Neutrophil (primary cell): ENCODE measurements at regions not wholly inside any gene's neighbourhood (a gene's known extent, or its start where the extent isn't known, plus 50 kb on each side); places are given as distances from the start of the nearest gene placed in this dataset.

Experiments used
- H3K27ac ChIP-seq: fragments of 200-600 bp; sonication (generic); 2 replicates; pipeline ENCODE4 v1.5.1; 2016; ENCODE audit warnings: mild to moderate bottlenecking, moderate library complexity
- H3K27me3 ChIP-seq: fragments of 200-600 bp; sonication (generic); 2 replicates; pipeline ENCODE4 v1.6.0; 2016; ENCODE audit warnings: mild to moderate bottlenecking
- H3K36me3 ChIP-seq: fragments of 200-600 bp; sonication (generic); 2 replicates; pipeline ENCODE4 v1.5.1; 2017
- H3K4me1 ChIP-seq, 2 experiments: fragments of 200-600 bp in 1 of 2; sonication (generic) in 1 of 2; 1 replicate in 1 of 2; 2 replicates in 1 of 2; pipeline versions ENCODE4 v1.5.1 to v1.6.1; 2013 to 2016; ENCODE audit warnings: low read depth in 1 of 2, low read length in 1 of 2, mild to moderate bottlenecking in 1 of 2, moderate library complexity in 1 of 2; ENCODE audit not compliant: control insufficient read depth in 1 of 2, insufficient read depth in 1 of 2
- H3K4me3 ChIP-seq, 2 experiments: fragments of 200-600 bp in 1 of 2; sonication (generic) in 1 of 2; 1 replicate in 1 of 2; 2 replicates in 1 of 2; pipeline ENCODE4 v1.5.1; 2013 to 2016; ENCODE audit warnings: low read depth in 1 of 2, low read length in 1 of 2, mild to moderate bottlenecking in 1 of 2, moderate library complexity in 1 of 2
- H3K9me3 ChIP-seq: fragments of 200-600 bp; sonication (generic); 2 replicates; pipeline ENCODE4 v1.5.1; 2016
- CTCF ChIP-seq: fragments of 200-600 bp; sonication (generic); IDR thresholded peaks from 2 replicates; pipeline ENCODE4 v1.5.1; 2016; ENCODE audit warnings: antibody characterized with exemption

GRCh38 chr5:124642151-124642550 is 104.3 kb downstream of the ZNF608 start:
- H3K27me3 ChIP-seq: peaks cover 48% of the 10 kb centered on the region
- no peak overlapping the region for H3K4me3 ChIP-seq
- no peaks in the 10 kb centered on the region for H3K9me3 ChIP-seq
- H3K36me3 ChIP-seq: no peaks in the 10 kb centered on the region
- TF ChIP-seq CTCF: no peak
- no peak overlapping the region for H3K27ac ChIP-seq
- no peaks in the 10 kb centered on the region for H3K4me1 ChIP-seq

- Histone ChIP-seq H3K9me3 (no peaks in the 10 kb centered on the region), H3K27me3 (peaks cover 39% of the 10 kb centered on the region), H3K4me1 (no peaks in the 10 kb centered on the region), H3K36me3 (no peaks in the 10 kb centered on the region), H3K27ac (no peak overlapping the region), H3K4me3 (no peak overlapping the region)
- TF ChIP-seq CTCF: no peak
Measured at GRCh38 chr5:124641154-124641792, 105.2 kb downstream of the ZNF608 start.

- H3K27ac ChIP-seq: no peak overlapping the region
- H3K9me3 ChIP-seq: no peaks in the 10 kb centered on the region
- no peaks in the 10 kb centered on the region for H3K4me1 ChIP-seq
- H3K4me3 ChIP-seq: no peak overlapping the region
- TF ChIP-seq CTCF: no peak
- H3K27me3 ChIP-seq: peaks cover 18% of the 10 kb centered on the region
- H3K36me3 ChIP-seq: no peaks in the 10 kb centered on the region
Measured at GRCh38 chr5:124639095-124639665, 107.3 kb downstream of the ZNF608 start.

GRCh38 chr5:124637011-124637410 is 109.4 kb downstream of the ZNF608 start:
- no peak for TF ChIP-seq CTCF
- no peak overlapping the region for H3K4me3 ChIP-seq
- no peaks in the 10 kb centered on the region for H3K9me3 ChIP-seq
- H3K27me3 ChIP-seq: peaks cover 8% of the 10 kb centered on the region
- no peak overlapping the region for H3K27ac ChIP-seq
- no peaks in the 10 kb centered on the region for H3K4me1 ChIP-seq
- H3K36me3 ChIP-seq: no peaks in the 10 kb centered on the region

- no peak overlapping the region for H3K4me3 ChIP-seq
- H3K4me1 ChIP-seq: no peaks in the 10 kb centered on the region
- TF ChIP-seq CTCF: no peak
- H3K36me3 ChIP-seq: no peaks in the 10 kb centered on the region
- no peaks in the 10 kb centered on the region for H3K27me3 ChIP-seq
- no peak overlapping the region for H3K27ac ChIP-seq
- H3K9me3 ChIP-seq: no peaks in the 10 kb centered on the region
Measured at GRCh38 chr5:124634741-124635323, 111.6 kb downstream of the ZNF608 start.
